GM12875 (cell line): ENCODE measurements at regions not wholly inside any gene's neighbourhood (a gene's known extent, or its start where the extent isn't known, plus 50 kb on each side); places are given as distances from the start of the nearest gene placed in this dataset.

Experiments
- H3K4me3 ChIP-seq: one replicate; pipeline ENCODE4 v1.5.1; 2011; ENCODE audit warnings: low read depth, low read length, control low read depth
- TF ChIP-seq, protein P1 (sequence below): IDR thresholded peaks from 2 replicates; pipeline ENCODE4 v1.5.1; 2011; ENCODE audit warnings: low read depth, mild to moderate bottlenecking, control low read depth, inconsistent platforms, low read length, moderate library complexity, borderline replicate concordance; ENCODE audit not compliant: insufficient read depth

DNA sequence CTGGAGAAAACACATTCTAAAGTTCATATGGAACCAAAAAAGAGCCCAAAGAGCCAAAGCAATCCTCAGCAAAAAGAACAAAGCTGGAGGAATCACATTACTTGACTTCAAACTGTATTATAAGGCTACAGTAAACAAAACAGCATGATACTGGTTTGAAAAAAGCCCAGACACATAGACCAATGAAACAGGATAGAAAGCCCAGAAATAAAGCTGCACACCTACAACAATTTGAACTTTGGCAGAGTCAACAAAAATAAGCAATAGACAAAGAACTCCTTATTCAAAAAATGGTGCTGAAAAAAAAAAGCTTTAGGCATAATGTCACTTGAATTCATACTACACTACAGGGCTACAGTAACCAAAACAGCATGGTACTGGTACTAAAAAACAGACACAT, 289.6 kb downstream of the NR4A2 start:
- H3K4me3 ChIP-seq, result no peak overlapping the region
- TF ChIP-seq, protein P1, sequence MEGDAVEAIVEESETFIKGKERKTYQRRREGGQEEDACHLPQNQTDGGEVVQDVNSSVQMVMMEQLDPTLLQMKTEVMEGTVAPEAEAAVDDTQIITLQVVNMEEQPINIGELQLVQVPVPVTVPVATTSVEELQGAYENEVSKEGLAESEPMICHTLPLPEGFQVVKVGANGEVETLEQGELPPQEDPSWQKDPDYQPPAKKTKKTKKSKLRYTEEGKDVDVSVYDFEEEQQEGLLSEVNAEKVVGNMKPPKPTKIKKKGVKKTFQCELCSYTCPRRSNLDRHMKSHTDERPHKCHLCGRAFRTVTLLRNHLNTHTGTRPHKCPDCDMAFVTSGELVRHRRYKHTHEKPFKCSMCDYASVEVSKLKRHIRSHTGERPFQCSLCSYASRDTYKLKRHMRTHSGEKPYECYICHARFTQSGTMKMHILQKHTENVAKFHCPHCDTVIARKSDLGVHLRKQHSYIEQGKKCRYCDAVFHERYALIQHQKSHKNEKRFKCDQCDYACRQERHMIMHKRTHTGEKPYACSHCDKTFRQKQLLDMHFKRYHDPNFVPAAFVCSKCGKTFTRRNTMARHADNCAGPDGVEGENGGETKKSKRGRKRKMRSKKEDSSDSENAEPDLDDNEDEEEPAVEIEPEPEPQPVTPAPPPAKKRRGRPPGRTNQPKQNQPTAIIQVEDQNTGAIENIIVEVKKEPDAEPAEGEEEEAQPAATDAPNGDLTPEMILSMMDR, result no peak

DNA sequence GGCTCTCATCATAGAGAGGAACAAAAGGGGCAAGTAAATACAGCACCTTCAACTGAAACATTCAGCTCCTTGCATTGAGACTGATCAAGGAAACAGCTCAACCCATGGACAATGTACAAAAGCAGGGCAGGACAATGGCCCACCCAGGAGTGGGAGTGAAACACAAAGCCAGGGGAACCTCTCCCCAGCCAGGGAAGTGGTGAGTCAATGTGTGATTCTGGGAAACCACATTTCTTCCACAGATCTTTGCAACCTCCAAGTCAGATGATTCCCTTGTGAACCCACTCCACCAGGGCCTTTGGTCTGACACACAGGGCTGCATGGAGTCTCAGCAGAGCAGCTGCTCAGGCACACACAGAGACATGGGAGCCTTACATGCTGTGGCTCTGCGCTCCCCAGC, 294.5 kb downstream of the NR4A2 start:
- TF ChIP-seq, protein P1, result no peak

GRCh38 chr2:156037482-156037881, 295.0 kb downstream of the NR4A2 start:
- no peak overlapping the region for H3K4me3 ChIP-seq
- TF ChIP-seq, protein P1, result no peak

More for the DNA sequence above, 294.5 kb downstream of the NR4A2 start:
- H3K4me3 ChIP-seq, result no peak overlapping the region

GRCh38 chr2:156031121-156031520, 301.4 kb downstream of the NR4A2 start:
- no peak overlapping the region for H3K4me3 ChIP-seq
- TF ChIP-seq, protein P1, result no peak

GRCh38 chr2:156023229-156023869, 309.2 kb downstream of the NR4A2 start:
- no peak overlapping the region for H3K4me3 ChIP-seq
- TF ChIP-seq, protein P1, result no peak

DNA sequence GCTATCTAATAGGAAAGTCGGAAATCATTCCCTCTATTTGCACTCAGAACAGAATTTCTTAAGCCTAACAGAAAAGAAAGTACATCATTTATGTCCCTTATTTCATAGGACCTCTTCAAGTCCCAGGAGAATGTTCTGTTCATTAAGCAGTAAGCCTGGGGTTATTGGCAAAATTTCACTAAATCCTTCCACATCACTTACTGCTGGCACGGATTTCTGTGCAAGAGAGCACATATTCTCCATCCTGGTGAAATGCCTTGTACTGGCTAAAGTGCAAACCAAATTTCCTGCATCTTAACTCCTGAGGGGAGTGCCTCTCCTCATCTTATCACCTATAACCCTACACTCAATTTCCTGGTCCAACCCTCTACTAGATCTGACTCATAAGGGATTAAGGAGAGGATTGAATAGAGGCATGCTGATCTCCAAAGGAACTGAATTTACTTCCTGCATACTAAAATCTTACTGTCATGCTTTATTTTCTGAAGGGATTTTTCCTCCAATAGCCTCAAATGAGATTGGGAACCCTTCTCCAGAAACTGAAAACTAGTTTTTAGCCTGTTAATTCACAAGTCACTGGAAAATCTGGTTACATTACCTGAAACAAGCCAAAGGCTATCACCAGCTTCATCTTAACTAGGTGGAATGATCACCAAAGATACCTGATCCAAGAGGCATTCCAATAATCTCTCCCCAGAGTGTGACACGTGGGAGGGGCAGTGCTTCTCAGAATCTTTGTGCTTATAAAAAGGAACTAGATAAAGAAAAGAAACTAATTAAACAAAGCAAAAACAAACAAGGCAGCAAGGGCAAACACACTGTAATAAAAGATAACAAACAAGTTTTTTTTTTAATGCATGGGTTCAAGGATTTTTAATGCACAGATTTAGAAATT, 311.1 kb downstream of the NR4A2 start:
- TF ChIP-seq, protein P1, result no peak
- no peak overlapping the region for H3K4me3 ChIP-seq
